ENCODE measurements at regions not wholly inside any gene's neighbourhood (a gene's known extent, or its start where the extent isn't known, plus 50 kb on each side); places are given as distances from the start of the nearest gene placed in this dataset.

DNA sequence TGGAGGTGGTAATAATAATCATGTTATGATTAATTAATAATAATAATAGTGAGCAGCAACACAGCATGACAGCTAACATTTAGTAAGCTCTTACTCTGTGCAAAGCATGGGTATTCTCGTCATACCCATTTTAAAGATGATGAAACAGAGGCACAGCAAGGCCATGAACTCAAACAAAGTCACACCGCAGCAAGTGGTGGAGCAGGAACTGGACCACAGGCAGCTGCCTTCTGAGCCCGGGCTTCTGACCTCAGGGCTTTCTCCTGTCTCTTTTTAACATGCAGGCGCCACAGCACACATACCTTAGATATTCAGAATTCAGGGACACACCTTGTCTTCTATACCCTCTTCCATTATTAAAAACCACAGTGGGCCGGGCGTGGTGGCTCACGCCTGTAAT, 50.7 kb upstream of the SPATA12 start:
- no peak for DNase-seq (ENCODE audit: low read depth)

DNA sequence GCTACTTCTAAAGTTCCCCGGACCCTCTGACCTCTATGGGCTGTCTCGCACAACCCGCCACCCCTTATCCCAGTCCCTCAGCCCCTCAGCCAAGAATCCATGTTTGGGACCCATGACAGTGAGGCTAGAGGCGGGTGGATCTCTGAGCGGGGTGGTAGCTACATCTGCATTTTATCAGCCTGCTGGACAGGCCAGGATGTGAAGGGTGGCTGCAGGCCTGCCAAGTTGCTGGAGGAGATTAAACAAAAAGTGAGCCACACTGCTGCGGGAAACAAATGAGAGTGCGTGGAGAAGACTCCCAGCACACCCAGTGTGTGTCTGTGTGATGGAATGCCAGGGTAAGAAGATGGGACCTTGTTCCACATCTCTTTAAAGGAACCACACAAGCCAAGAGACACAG, 51.1 kb upstream of the SPATA12 start:
- no peak for DNase-seq (ENCODE audit: low read depth)

DNA sequence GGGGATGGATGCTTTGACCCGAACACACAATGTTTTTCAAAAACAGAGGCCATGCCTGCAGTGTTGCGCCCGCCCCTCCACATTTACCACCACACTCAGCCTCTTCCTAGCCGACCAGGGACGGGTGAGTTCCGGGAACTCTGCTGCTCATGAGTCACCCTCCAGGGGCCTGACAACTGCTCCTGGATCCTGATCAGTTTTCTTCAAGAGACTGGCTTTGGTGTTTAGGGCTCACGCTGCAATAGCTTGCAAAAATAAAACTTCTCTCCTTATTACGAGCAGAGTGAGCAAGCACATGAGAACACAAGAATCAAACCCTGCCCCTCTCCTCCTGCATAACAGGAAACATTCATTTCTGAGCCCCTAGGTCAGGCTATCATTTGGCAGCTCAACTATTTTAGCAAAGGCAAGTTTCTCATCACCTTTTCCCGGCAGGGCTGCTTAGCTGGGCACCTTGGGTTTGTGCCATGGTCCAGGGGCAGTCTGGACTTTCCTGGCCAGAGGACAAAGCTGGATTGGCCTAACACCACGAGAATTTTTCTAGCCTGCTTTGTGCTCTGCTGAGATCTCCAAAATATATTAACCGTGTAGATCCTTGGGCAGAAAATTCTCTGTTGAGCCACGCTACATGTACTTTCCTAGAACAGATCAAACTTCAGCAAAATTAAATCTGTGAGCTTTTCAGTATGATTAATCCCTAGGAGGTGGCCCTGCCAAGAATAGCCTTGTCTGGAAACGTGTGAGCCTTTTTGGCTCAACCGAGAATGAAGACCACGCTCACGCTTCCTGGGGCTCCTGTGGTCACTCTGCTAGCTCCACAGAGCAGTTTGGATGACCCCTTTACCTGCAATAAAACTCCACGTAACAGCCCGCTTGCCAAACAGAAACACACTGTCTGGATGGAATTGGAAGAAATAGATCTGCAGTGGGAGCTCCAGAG, 52.7 kb upstream of the SPATA12 start:
- DNase-seq (ENCODE audit: low read depth) = no peak

DNA sequence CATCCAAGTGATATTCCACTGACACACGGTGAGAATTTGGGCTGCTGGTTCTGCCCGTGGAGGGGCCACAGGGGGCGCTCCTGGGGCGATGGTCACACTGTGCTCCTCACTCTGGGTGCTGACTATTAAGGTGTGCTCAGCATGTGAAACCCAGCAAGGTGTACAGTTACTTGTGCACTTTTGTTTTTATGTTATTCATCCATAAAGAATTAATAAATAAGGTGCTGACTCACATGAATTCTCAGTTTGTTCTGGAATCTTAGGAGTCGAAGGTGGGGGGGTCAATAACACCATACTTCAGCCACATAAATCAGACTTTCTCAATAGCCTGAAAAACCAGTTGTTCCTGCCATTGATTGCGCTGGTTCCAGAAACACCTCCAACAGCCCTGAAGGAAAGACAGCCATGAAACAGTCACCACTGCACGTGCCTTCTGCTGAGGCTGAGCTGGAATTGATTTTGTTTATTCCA, 53.5 kb upstream of the SPATA12 start:
- no peak for DNase-seq (ENCODE audit: low read depth)

GRCh38 chr3:57006179-57006657, 54.2 kb upstream of the SPATA12 start:
- no peak for DNase-seq (ENCODE audit: low read depth)

DNA sequence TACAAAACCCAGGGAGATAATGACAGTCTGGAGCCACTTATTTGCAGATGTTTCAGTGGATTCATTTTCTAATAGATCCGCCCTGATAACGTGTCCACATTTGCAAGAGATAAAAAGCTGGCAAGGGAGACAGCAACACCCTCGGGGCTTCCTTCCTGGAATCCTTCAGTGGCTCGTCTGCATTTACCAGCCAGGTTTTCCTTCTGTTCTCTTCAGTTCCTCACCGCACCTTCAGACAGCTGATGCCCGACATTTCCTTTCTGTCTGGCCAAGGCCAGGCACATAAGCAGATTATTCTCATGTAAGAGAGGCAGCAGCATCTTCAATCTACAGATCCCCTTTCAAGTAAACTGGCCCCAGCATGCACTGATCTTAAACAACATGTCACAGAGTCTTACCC, 56.2 kb upstream of the SPATA12 start:
- DNase-seq (ENCODE audit: low read depth) = no peak

DNA sequence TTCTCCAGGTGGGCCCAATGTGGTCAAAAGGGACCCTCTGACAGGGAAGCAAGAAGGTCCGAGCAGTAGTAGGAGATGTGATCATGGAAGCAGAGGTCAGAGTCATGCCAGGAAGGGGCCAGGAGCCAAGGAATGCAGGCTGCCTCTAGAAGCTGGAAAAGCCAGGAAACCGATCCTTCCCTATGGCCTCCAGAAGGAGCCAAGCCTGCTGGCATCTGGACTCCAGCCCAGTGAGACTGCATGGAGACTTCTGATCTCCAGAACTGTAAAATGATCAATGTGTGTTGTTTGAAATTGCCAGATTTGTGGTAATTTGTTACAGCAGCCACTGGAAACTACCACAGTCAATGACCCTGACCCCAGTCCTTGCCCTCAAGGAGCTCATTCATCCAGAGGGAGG, 56.8 kb upstream of the SPATA12 start:
- no peak for DNase-seq (ENCODE audit: low read depth)

GRCh38 chr3:57001356-57001755, 59.1 kb upstream of the SPATA12 start:
- DNase-seq (ENCODE audit: low read depth) = no peak

GRCh38 chr3:57000012-57000411, 60.5 kb upstream of the SPATA12 start:
- DNase-seq (ENCODE audit: low read depth) = no peak

DNA sequence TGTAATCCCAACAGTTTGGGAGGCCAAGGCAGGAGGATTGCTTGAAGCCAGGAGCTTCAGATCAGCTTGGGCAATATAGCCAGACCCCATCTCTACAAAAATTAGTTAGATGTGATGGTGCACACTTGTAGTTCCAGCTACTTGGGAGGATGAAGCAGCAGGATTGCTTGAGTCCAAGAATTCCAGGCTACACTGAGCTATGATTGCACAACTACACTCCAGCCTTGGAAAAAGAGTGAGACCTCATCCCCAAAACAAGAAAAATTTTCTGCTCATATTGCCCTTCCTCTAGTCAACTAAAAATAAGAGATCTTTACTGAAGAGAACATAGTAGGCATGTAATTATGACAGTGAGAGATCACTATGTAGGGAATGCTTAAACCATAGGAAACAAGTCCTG, 60.9 kb upstream of the SPATA12 start:
- no peak for DNase-seq (ENCODE audit: low read depth)

DNA sequence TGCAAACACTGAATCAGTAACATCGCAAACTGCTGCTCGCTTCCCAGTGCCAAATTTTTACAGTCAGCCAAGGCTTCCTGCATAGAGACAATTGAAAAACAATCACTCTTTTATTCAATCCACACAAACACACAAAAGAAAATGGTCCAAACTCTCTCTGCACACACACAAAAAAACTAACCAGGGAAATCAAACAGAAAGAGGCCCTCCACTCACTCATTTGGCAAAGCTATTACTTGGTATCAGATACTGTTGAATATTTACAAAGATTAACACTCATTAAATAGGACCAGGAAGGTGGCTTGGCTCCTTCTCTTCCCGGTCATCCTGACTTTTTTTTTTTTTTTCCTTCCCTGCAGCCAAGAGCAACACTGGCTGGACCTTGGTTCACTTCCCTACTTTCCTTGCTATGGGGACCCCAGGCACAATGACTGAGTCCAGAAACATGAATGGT, 62.4 kb upstream of the SPATA12 start:
- no peak for DNase-seq (ENCODE audit: low read depth)

GRCh38 chr3:56997675-56998074, 62.8 kb upstream of the SPATA12 start:
- no peak for DNase-seq (ENCODE audit: low read depth)

- no peak for DNase-seq (ENCODE audit: low read depth)
Observed at GRCh38 chr3:56997041-56997440, 63.4 kb upstream of the SPATA12 start.

GRCh38 chr3:56994391-56994790, 66.1 kb upstream of the SPATA12 start:
- no peak for DNase-seq (ENCODE audit: low read depth)

DNA sequence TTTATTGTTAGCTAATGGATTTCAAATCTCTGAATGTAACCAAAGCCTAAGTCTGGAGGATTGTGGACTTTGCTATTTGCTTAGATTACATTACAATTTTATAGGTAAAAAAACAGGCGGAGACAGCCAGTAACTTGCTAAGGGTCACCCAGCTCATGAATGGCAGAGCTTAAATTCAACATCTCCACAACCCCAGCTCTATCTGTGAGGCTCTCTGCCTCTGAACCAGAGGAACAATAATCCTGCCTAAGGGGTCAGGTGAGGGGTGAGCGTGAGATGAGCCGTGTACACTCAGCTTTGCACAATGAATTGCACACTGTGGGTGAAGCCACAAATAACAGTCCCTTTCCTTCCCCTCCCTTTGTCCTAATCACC, 69.8 kb upstream of the SPATA12 start:
- no peak for DNase-seq (ENCODE audit: low read depth)

- no peak for DNase-seq (ENCODE audit: low read depth)
Observed at GRCh38 chr3:56989977-56990640, 70.4 kb upstream of the SPATA12 start.

DNA sequence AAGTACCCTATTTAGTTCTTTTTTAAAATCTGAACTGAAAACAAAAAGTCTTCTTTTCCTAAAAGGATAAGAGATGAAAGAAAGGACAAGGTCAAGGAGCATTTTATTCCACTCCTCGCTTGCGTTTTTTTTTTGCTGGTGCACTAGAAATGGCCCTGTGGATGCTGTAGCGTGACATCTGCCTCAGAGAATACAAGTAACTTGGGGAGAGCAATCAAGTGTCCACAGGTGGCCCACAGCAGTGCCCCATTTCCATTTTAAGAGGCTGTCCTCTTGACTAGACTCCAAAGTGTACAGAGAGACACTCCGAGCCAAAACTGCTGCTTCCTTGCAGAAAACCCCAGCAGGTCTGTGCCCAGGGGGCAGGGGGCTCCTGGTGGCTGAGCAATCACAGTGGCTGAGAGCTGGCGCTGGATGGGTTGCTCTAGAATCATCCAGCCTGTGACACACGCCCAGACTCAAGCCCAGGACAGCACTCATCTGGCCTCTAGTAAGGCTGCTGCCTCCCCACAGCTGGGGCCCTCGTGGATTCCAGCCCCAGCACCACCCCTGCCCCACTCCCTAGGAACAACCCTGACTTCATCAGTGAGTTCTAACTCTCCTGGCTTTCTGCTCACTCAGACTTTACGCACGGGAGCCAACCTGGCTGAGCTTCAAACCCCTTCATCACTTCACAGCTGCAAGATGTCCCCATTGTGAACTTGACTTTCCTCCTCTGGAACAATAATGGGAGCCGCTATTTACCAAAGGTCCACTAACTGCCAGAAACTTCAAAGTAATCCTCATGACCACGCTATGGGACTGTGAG, 71.1 kb upstream of the SPATA12 start:
- no peak for DNase-seq (ENCODE audit: low read depth)

DNA sequence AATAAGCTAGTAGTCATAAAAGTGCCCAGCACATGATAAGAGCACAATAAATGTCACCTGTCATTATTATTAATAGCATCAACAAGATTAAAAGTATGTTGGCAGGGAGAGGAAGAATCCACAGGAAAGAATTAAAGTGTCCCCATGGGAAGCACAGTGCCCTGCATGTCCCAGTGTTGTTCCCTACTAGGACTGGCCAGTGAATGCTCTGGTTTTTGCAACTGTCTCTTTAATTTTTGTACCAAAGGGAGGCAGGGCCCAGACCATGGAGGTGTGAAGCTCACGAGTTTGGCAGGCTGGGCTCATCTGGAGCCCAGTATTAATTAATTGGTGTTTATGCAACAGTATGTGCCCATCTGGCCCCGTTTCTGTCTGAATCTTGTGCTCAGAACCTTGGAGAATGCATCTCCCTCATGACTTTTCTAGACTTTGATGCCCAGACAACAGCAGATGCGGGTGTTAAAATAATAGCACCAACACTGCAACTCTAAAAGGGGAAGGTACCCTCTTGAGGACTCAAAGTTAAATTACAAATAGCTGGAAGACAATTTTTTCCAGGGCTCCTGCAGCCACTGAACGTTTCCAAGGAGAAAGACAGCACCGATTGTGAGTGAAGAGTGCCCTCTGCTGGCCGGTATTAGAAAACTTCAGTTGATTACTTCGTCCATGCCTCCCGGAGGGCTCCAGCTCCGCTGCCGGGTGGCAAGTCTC, 71.9 kb upstream of the SPATA12 start:
- peak; percentile 46 for DNase-seq (ENCODE audit: low read depth)

DNA sequence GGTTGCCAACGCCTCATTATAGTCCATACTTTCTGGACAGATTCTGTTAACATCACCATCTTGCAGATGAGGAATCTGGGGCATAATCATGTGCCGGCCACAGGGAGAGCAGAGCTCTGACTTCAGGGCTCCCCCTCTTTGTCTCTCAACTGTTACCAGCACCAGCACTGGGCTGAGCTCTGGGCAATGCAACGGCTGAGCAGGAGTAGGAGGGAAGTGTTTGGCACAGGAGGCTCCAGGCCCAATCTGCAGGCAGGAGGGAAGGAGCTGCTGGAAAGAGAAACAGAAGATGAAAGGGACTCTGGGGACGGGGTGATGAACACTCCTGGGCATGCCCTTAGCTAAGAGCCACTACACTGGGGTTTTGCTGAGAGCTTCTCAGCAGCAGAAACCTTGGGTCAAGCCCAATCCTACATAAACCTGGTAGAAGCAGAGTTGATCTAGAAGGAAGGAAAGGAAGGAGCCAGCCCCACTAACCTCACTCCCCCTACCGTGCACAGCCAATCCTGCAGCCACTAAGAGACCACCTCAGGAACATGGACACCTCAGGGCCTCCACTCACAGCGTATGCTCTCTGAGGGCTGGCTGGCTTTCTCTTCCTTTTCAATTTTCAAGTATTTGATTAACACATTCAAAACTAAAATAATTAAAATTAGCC, 73.1 kb upstream of the SPATA12 start:
- no peak for DNase-seq (ENCODE audit: low read depth)

DNA sequence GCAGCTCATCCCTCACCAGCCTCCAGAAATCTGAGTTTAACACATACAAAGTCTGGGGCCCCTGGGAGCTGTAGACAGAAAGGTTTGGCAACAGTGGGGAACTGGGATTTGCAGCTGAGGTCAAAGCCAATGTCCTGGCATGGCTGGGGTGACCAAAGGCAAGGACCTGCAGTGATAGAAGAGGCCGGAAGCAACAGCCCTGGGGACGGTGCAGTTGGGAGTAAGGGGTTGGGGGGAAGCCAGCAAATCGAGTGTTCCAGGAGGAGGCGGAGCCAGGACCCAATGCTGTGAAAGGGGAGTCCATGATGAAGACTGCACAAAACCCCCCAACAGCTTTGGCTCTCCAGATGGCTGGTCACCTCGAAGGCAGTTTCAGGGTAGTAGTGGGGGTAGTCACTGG, 74.1 kb upstream of the SPATA12 start:
- DNase-seq (ENCODE audit: low read depth) = no peak

GRCh38 chr3:56985878-56986277, 74.6 kb upstream of the SPATA12 start:
- DNase-seq (ENCODE audit: low read depth) = no peak

Measured in activated T-cell treated with anti-CD3 and anti-CD28 coated beads for 48 hours (primary cell).